ENCODE measurements at regions not wholly inside any gene's neighbourhood (a gene's known extent, or its start where the extent isn't known, plus 50 kb on each side); places are given as distances from the start of the nearest gene placed in this dataset.

GRCh38 chr4:66625480-66625879 is 919.8 kb downstream of the CENPC start:
- no peak for TF ChIP-seq CTCF (IDR thresholded peaks at IDR 0.05)
- no peak for TF ChIP-seq POLR2A (IDR thresholded peaks at IDR 0.05)
